ENCODE measurements at regions not wholly inside any gene's neighbourhood (a gene's known extent, or its start where the extent isn't known, plus 50 kb on each side); places are given as distances from the start of the nearest gene placed in this dataset.

DNA sequence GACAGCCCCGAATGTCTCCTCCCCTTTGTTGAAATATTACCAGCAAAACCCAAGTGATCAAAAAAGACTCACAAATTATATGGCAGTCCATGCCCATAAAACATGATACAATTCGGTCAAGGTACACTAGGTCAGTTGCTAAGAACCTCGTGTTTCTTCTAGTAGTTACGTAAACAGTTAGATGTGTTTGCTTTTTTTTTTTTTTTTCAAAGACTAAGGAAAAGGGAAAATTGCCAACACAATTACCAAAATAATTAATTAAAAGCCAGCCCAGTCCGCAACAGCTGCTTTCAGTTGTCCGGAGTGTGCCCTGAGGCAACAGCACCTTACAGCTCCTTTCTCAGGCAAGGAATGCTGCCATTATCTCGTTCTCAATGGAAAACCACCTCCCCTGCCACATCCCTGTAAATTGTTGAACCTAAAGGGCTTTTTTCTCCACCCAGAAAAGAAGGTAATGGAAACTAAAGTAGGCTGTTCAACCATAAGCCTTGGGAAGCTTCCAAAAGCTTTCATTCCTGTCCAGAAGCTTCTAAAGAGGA, 129.2 kb upstream of the TSC22D2 start:
- Histone ChIP-seq H3K27ac (ENCODE audit: insufficient read depth, low read length) (no peak overlapping the region), H2AFZ (ENCODE audit: low read length) (no peak overlapping the region), H3K36me3 (ENCODE audit: control insufficient read depth, insufficient read depth, low read length) (no peaks in the 10 kb centered on the region), H3K27me3 (ENCODE audit: control insufficient read depth, insufficient read depth, low read length) (no peaks in the 10 kb centered on the region), H3K4me2 (ENCODE audit: extremely low read depth, insufficient read depth, low read length) (no peak overlapping the region), H4K20me1 (ENCODE audit: control insufficient read depth, extremely low read depth, insufficient read depth, low read length) (no peaks in the 10 kb centered on the region), H3K4me3 (replicated peaks in 1 of 4; ENCODE audit: control extremely low read depth in 1 of 4, insufficient read depth in 1 of 4, low read depth in 3 of 4, low read length in 4 of 4) (no peak overlapping the region), H3K79me2 (ENCODE audit: control insufficient read depth, insufficient read depth, low read length) (no peaks in the 10 kb centered on the region), H3K9me3 (ENCODE audit: control insufficient read depth, insufficient read depth, low read depth, low read length) (no peaks in the 10 kb centered on the region), H3K4me1 (ENCODE audit: control insufficient read depth, extremely low read depth, insufficient read depth, low read length) (peaks cover 2% of the 10 kb centered on the region), H3K9ac (ENCODE audit: insufficient read depth, low read length) (no peak overlapping the region)
- TF ChIP-seq CTCF (conservative IDR thresholded peaks at IDR 0.05 in 1 of 2, IDR thresholded peaks at IDR 0.05 in 1 of 2; ENCODE audit: low read depth in 1 of 2, low read length in 2 of 2): no peak
- TF ChIP-seq EZH2 (IDR thresholded peaks at IDR 0.05; ENCODE audit: low read length, missing control alignments): no peak
- DNase-seq (ENCODE audit: low read depth in 2 of 2): peak in 1 of 2 donors; percentile 22

- H3K4me2 ChIP-seq (ENCODE audit: extremely low read depth, insufficient read depth, low read length): no peak overlapping the region
- H4K20me1 ChIP-seq (ENCODE audit: control insufficient read depth, extremely low read depth, insufficient read depth, low read length): no peaks in the 10 kb centered on the region
- H3K9me3 ChIP-seq (ENCODE audit: control insufficient read depth, insufficient read depth, low read depth, low read length): no peaks in the 10 kb centered on the region
- H3K27ac ChIP-seq (ENCODE audit: insufficient read depth, low read length): no peak overlapping the region
- TF ChIP-seq EZH2 (IDR thresholded peaks at IDR 0.05; ENCODE audit: low read length, missing control alignments) (no peak), CTCF (conservative IDR thresholded peaks at IDR 0.05 in 1 of 2, IDR thresholded peaks at IDR 0.05 in 1 of 2; ENCODE audit: low read depth in 1 of 2, low read length in 2 of 2) (no peak)
- no peak overlapping the region for H3K9ac ChIP-seq (ENCODE audit: insufficient read depth, low read length)
- no peak for DNase-seq (ENCODE audit: low read depth in 2 of 2)
- no peaks in the 10 kb centered on the region for H3K27me3 ChIP-seq (ENCODE audit: control insufficient read depth, insufficient read depth, low read length)
- no peak overlapping the region for H2AFZ ChIP-seq (ENCODE audit: low read length)
- H3K79me2 ChIP-seq (ENCODE audit: control insufficient read depth, insufficient read depth, low read length): no peaks in the 10 kb centered on the region
- peaks cover 2% of the 10 kb centered on the region for H3K4me1 ChIP-seq (ENCODE audit: control insufficient read depth, extremely low read depth, insufficient read depth, low read length)
- no peaks in the 10 kb centered on the region for H3K36me3 ChIP-seq (ENCODE audit: control insufficient read depth, insufficient read depth, low read length)
- no peak overlapping the region for H3K4me3 ChIP-seq (replicated peaks in 1 of 4; ENCODE audit: control extremely low read depth in 1 of 4, insufficient read depth in 1 of 4, low read depth in 3 of 4, low read length in 4 of 4)
Observed at GRCh38 chr3:150278195-150278594, 129.9 kb upstream of the TSC22D2 start.

DNA sequence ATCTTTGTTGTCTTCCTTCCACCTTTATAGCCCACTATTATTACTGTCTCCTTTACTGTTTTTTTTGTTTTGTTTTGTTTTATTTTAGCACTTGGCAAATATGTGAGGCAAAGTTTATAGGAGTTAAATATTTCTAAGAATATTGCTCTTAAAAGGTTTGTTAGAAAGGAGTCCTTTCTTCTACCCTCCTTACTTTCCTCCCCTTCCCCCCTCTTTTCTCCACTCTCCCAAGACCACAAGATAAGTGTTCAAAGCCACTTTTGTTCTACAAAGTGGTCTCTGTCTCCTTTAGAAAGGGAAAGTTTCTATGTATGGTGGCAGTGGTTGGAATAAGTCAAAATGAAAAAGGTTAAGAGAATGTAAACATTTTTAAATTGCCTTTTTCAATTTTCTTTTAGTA, 130.7 kb upstream of the TSC22D2 start:
- H2AFZ ChIP-seq (ENCODE audit: low read length): no peak overlapping the region
- no peak overlapping the region for H3K27ac ChIP-seq (ENCODE audit: insufficient read depth, low read length)
- no peaks in the 10 kb centered on the region for H3K79me2 ChIP-seq (ENCODE audit: control insufficient read depth, insufficient read depth, low read length)
- no peak for TF ChIP-seq EZH2 (IDR thresholded peaks at IDR 0.05; ENCODE audit: low read length, missing control alignments)
- H3K27me3 ChIP-seq (ENCODE audit: control insufficient read depth, insufficient read depth, low read length): no peaks in the 10 kb centered on the region
- H3K9me3 ChIP-seq (ENCODE audit: control insufficient read depth, insufficient read depth, low read depth, low read length): no peaks in the 10 kb centered on the region
- no peaks in the 10 kb centered on the region for H3K36me3 ChIP-seq (ENCODE audit: control insufficient read depth, insufficient read depth, low read length)
- no peak overlapping the region for H3K9ac ChIP-seq (ENCODE audit: insufficient read depth, low read length)
- peaks cover 2% of the 10 kb centered on the region for H3K4me1 ChIP-seq (ENCODE audit: control insufficient read depth, extremely low read depth, insufficient read depth, low read length)
- no peak for DNase-seq (ENCODE audit: low read depth in 2 of 2)
- H3K4me2 ChIP-seq (ENCODE audit: extremely low read depth, insufficient read depth, low read length): no peak overlapping the region
- H4K20me1 ChIP-seq (ENCODE audit: control insufficient read depth, extremely low read depth, insufficient read depth, low read length): no peaks in the 10 kb centered on the region
- H3K4me3 ChIP-seq (replicated peaks in 1 of 4; ENCODE audit: control extremely low read depth in 1 of 4, insufficient read depth in 1 of 4, low read depth in 3 of 4, low read length in 4 of 4): no peak overlapping the region

All from fibroblast of lung (primary cell).